EH (cell line): ENCODE measurements at regions not wholly inside any gene's neighbourhood (a gene's known extent, or its start where the extent isn't known, plus 50 kb on each side); places are given as distances from the start of the nearest gene placed in this dataset.

ENCODE experiments used
- DNase-seq: peaks from one replicate; pipeline ENCODE4 v3.0.0-alpha.2; 2015; ENCODE audit warnings: low read depth

- DNase-seq: no peak
These were observed 183.7 kb downstream of the VRK1 start for GRCh38 chr14:96980835-96981234.

- no peak for DNase-seq
These were observed 189.3 kb downstream of the VRK1 start for GRCh38 chr14:96986256-96987085.

- no peak for DNase-seq
These were observed 189.9 kb downstream of the VRK1 start for GRCh38 chr14:96987086-96987474.

GRCh38 chr14:96987771-96988170, 190.6 kb downstream of the VRK1 start:
- DNase-seq: no peak

- DNase-seq: no peak
These were observed 192.1 kb downstream of the VRK1 start for GRCh38 chr14:96989306-96989705.

- no peak for DNase-seq
These were observed 194.0 kb downstream of the VRK1 start for GRCh38 chr14:96991226-96991625.

- no peak for DNase-seq
These were observed 197.8 kb downstream of the VRK1 start for GRCh38 chr14:96994999-96995398.

GRCh38 chr14:96997269-96997668, 200.1 kb downstream of the VRK1 start:
- DNase-seq: no peak

GRCh38 chr14:96997996-96998395, 200.8 kb downstream of the VRK1 start:
- no peak for DNase-seq

GRCh38 chr14:96999654-97000155, 202.5 kb downstream of the VRK1 start:
- DNase-seq: no peak

GRCh38 chr14:97002454-97002853, 205.3 kb downstream of the VRK1 start:
- no peak for DNase-seq

GRCh38 chr14:97005934-97006333, 208.8 kb downstream of the VRK1 start:
- no peak for DNase-seq

GRCh38 chr14:97010491-97011160, 213.4 kb downstream of the VRK1 start:
- no peak for DNase-seq

GRCh38 chr14:97013878-97014277, 216.7 kb downstream of the VRK1 start:
- DNase-seq: no peak

GRCh38 chr14:97021001-97021400, 223.8 kb downstream of the VRK1 start:
- no peak for DNase-seq

- DNase-seq: no peak
These were observed 224.5 kb downstream of the VRK1 start for GRCh38 chr14:97021571-97022168.

- DNase-seq: no peak
These were observed 225.6 kb downstream of the VRK1 start for GRCh38 chr14:97022741-97023140.

GRCh38 chr14:97023871-97024270, 226.7 kb downstream of the VRK1 start:
- no peak for DNase-seq

GRCh38 chr14:97024300-97024699, 227.1 kb downstream of the VRK1 start:
- no peak for DNase-seq

GRCh38 chr14:97025722-97026121, 228.5 kb downstream of the VRK1 start:
- no peak for DNase-seq

- DNase-seq: no peak
These were observed 230.2 kb downstream of the VRK1 start for GRCh38 chr14:97027256-97027999.

GRCh38 chr14:97028382-97028781, 231.2 kb downstream of the VRK1 start:
- DNase-seq: no peak
